ENCODE measurements at regions not wholly inside any gene's neighbourhood (a gene's known extent, or its start where the extent isn't known, plus 50 kb on each side); places are given as distances from the start of the nearest gene placed in this dataset.

DNA sequence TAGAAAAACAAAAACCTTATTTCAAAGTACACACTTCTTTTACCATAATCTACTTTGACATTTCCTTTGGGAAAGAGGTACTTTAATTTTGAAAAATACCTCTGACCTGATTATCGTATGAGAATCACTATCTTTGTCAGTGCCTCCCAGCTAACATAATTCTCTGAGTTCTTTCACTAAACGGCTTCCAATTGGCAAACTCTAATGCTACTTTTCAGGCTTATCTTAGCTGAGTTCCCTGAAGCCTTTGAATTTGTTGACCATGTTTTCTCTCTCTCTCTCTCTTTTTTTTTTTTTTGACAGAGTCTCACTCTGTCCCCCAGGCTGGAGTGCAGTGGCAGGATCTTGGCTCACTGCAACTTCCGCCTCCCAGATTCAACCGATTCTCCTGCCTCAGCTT lies 312.8 kb downstream of the ZPLD1 start:
- no peak for DNase-seq (ENCODE audit: low spot score)

DNA sequence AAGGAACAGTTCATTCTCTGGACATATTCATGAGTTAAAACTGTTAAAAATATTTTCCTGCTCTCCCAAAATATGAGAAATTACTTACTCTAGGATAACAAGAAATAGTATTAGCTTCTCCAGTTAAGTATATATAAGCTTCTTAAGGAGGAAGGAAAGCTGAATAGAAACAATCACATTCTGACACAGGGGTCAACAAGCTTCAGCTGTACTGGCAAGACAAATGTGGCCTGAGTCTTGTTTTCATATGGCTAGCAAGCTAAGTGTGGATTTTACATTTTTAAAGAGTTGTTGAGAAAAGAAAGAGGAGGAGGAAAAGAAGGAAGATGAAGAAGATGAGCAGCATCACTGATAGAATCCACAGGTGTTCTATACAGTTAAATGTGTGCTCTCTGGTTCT lies 313.8 kb downstream of the ZPLD1 start:
- no peak for DNase-seq (ENCODE audit: low spot score)

DNA sequence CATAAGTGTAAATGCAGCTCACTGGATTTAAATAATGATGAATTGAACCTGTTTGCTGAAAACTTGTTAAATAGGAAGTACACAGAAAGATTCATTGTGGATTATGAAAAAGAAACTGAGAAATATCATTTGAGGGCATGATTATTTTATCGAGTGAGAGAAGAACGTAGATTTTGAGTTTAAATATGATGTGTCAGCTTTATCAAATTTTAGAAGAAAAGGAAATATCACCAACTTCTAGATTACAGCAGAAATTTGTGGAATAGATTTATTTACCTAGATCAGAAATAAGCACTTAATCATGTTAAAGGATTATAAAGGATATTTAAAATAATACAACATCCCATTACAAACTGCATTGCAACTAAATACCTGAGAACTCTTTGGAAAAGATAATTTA lies 315.5 kb downstream of the ZPLD1 start:
- no peak for DNase-seq (ENCODE audit: low spot score)

DNA sequence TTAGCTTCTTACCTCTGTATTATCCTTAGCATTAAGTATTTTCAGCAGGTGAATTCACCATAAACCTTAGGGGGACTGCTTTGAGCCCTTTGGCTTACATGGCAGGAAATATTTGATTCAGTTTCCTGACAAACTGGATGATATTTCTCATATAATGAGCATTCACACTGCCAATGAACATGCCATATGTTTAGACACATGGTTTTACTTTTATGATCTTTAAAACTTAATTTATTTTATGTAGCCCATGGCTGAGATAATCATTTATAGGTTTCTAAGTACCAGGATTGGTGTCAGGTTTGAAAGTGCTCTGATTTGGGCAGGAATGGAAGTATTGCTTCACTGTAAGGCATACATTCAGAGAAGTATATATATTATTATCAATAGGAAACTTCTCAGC lies 319.1 kb downstream of the ZPLD1 start:
- no peak for DNase-seq (ENCODE audit: low spot score)

DNA sequence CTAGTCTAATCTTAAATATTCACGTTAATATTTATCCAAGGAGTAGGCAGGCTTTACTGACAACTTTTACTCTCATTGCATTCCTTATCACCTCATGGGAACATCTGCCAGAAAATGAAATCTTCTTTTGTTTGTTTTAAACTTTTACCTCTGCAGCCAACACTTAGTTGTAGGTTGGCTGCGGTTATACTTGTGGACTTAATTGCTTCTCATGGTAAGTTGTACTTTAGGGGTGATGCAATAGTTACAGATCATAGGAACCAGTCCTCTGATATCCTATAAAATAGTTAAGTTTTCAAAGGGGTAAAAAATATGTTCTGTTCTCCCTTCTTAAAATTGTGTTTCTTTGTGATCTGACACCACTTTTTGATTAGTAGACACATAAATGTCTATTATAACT lies 321.9 kb downstream of the ZPLD1 start:
- no peak for DNase-seq (ENCODE audit: low spot score)

DNA sequence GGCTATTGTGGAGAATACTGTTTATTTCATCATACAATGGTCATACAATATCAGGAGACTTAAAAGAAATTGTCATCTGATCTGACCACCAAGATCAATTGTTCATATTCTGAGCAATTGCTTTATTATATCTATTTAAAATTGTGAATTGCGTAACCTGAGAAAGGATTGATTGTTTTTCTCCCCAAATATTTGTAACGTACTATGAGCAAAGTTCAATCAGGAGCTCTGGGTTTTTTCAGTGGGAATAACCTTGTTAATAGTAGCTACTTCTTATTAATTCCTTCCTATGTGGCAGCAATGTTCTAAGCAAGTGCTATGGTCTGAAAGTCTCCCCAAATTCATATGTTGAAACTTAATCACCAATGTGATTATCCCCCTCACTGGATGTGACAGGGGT lies 323.1 kb downstream of the ZPLD1 start:
- no peak for DNase-seq (ENCODE audit: low spot score)

DNA sequence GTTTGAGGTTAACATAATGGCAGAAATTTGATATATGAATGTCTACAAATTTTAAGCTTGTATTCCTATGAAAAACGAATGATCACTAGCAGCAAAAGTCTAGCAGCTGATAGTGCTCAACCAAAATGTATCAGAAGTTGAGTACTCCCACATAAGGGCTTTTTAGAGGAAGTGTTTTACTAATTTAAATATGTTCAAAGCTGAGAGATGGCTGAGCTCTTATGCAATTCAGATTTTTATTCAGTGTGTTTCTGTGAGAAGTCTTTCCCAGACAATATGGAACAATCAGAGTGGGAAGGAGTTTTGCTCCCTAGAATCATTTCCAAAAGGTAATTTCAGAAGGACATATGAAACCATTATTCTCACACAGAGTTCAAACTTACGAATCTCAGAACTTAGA lies 327.0 kb downstream of the ZPLD1 start:
- no peak for DNase-seq (ENCODE audit: low spot score)

DNA sequence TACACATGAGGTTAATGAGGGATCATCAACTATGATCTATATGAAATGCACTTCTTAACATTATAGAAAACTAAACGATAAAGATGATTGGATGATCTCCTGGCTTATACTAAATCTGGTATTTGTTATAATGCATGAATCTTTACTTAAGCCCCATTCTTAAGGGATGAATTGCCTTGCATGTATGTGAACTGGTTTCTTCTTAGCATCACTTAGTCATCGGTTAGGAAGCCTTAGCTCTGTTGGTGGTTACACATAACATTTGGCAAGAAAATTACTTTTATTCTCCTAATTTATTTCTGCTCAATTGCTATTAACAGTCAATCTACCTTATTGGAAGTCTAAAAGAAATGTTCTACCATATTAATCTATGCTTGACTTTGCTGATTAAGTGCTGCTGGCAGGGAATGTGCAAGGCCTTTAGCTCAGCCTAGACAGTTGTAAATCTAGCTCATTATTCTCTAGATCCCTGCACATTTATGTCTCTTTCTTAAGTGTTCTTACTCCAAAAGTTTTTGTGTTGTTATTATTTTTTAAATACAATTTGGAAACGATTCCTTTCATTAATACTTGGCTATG lies 356.0 kb downstream of the ZPLD1 start:
- no peak for DNase-seq (ENCODE audit: low spot score)

DNA sequence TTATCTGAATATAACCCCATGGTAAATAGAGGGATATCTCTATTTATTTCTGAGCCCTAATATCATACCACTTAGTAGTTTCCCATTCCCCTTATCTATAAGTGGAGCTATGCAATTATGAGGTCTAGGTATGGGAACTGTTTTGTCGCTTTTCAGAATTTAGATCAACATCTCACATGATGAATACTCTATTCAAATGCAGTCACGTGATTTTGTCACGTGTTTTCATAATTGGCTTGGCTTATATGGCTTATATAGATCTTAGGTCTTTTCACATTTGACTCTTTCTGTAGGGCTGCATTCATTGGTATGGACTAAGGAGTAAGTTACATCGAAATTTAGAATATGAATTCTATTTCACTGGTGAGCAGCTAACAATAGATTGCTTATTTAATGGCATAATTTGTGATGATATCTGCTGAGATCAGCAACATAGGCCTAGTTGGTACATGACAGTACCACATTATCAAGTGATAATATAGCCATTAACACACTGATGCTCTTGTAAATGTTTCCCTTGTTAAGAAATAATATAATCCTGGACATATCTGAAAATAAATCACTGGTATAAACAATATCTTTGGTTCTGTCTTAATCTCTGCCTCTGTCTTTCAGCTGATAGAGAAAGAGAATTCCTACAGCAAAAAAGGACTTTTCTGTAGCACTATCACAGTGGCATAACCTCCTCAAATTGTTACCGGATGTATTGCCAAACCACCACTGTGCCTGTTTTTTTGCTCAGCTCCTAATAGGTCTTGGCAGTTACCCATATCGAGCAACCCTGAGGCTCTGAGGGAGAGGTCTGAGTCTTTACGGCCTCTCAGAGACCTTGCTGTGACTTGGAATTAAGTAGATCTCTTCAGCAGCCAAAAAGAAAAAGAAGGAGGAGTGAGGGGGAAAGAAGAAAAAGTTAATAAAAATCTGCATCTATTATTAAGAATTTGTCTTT lies 357.1 kb downstream of the ZPLD1 start:
- DNase-seq (ENCODE audit: low spot score), result no peak

DNA sequence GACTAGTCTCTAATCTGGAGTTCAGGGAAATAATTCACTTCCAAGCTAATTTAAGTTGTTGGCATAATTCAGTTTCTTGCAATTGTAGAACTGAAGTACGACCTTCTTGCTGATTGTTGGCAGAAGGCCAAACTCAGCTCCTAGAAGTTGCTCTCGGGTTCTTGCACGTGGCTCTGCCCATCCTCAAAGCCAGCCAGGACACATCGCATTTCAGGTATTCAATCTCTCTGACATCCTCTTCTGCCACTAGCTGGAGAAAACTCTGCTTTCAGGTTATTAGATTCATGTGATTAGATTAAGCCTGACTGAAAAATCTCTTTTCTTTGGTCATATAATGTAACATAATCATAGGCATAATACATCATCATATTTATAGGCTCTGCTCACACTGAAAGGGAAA lies 362.0 kb downstream of the ZPLD1 start:
- no peak for DNase-seq (ENCODE audit: low spot score)

DNA sequence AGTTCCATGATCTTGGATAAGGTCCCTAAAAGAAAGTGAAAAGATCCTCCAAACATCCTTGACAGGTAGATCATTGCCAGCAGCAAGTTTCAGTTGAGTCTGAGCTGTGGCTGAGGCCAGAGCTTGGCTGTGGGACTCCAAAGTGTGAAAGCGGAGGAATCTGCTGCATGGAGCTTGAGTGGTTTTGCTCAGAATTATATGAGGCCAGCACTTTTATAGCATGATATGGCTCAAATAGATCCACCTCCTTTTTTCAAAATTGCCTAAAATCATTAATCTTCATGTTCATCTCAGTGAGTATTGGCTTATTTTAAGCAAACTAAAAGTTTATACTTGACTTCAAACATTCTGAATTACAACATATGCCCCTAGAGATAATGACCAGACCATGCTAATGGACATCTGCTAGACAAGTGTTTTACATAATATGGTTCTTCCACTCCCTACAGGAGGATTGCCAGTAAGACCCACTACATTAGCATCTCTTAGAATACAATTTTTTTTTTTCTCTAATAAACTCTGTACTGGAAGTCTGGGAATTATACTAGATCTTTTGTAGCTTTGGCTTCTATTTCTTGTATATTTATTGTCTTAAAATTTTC lies 368.1 kb downstream of the ZPLD1 start:
- no peak for DNase-seq (ENCODE audit: low spot score)

DNA sequence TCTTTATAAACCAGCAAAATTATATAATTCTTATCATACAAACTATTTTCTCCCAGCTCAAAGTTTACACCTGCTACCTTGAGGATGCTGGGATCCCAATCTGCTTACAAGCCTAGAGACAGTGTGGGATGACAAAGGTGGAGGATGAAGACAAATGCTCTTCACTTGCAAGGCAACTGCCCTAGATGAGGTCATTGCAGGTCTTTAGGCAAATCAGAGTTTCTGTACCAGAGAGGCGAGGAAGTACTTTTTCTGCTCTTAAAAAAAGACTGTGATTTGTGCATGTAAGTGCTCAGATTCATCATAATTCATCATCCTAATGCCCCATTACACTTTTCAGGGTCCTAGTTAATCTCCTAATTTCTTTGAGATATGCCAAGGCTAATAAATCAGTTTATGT lies 376.1 kb downstream of the ZPLD1 start:
- no peak for DNase-seq (ENCODE audit: low spot score)

DNA sequence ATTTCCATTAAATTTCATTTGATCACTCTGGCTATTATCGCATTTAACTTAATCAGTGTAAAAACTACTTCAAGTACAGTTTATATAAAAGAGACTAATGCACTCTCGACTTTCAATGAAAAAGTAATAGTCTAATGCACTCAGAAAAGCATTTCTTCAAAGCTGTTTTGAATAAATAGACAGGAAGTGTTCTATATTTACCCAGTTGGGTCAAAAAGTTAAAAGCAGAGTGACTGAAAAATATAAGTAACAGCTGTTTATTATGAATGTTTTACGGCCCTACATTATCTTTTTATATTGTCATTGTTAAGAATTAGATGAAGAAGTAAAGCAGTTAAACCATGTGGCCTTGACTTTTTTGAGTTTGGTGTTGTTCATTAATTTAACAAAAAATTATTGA lies 391.8 kb downstream of the ZPLD1 start:
- DNase-seq (ENCODE audit: low spot score), result no peak

DNA sequence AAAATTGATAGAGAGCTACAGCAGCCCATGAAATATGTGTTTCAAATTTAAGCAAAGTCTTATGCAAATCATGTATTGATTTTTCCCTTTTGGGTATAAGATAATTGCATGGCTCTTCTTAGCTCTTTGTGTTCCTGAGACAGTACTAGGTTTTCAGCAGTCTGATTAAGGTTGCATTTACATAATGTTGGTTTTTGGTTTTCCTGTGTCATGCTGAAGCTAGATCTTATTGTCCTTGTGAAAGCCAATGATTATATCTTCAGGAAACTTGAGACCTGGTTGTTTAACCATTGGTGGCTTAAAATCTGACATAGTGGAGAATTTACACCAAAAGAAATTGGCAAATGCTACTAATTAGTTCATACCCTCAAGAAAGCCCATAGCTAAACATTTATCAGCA lies 392.6 kb downstream of the ZPLD1 start:
- DNase-seq (ENCODE audit: low spot score), result no peak

DNA sequence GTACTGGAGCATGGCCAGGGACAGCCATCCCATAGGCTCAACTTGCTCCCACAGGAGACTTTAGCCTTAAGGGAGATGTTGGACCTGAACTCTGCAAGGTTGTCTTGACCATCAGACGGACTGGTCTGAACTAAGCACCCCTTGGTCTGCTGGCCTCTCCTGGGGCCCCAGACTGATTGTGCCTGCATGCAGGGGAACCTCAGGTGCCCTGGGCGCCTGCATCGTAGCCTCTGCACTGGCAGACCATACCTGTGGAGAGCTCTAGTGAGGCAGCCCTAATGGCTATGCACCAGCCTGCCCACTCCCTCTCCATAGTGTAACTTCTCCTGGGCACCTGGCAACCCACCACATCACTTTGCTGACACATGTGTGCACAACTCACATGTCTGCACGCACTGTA lies 395.6 kb downstream of the ZPLD1 start:
- no peak for DNase-seq (ENCODE audit: low spot score)

DNA sequence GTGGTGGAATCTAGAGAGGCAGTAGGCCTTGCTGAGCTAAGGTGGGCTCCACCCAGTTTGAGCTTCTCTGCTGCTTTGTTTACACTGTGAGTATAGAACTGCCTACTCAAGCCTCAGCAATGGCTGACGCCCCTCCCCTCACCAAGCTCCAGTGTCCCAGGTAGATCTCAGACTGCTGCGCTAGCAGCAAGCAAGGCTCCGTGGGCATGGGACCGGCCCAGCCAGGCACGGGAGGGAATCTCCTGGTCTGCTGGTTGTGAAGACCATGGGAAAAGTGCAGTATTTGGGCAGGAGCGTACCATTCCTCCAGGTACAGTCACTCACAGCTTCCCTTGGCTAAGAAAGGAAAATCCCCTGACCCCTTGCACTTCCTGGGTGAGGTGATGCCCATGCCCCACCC lies 407.1 kb downstream of the ZPLD1 start:
- no peak for DNase-seq (ENCODE audit: low spot score)

DNA sequence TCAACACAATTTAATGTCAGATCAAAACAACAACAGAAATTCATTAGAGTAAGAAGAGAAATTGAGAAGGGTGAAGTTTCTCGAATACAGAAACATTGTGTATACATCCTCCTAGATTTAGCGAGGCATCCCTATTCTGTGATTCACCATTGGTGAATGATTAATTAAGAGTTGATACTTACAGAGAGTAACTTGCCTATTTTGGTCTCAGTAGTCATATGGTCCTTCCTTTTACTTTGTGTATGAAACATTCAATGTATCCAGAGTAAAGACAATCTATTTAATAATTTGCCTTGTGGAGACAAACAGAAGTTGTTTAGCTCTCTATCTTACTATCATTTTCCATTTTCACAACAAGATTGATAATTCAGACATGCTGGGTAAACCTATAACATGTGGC lies 432.0 kb downstream of the ZPLD1 start:
- no peak for DNase-seq (ENCODE audit: low spot score)

DNA sequence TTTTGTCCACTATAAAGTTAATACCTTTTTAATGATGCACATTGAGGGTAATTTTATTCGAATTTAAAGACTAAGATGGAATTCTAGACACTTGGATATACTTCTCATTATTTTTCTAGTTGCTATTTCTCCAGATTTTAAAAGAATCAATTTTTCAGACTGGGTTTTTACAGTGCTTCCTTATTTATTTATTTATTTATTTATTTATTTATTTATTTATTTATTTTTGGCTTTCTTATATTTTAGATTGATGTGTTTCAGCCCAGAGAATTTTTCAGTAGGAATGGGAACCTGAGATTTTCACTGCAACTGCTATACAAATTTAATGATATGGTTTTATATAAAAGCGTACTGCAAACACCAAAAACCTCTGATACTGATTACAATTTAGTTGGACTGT lies 448.7 kb downstream of the ZPLD1 start:
- no peak for DNase-seq (ENCODE audit: low spot score)

DNA sequence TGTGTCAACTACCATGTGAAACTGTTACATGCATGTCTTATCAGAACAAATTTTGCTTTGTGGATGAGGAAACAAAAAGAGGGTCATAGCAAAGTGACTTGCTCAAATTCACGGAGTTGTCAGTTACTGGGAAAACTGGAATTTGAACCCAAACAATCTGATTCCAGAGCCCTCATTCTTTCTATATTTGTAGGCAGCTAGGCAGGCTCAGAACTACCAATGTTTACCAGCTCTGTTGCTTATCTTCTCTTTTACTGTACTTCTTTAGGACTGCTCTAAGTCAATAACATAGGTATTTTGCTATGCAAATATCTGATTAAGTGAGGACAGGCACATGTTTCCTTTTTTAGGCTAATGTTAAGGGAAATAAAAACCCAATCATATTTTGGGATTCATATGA lies 450.5 kb downstream of the ZPLD1 start:
- no peak for DNase-seq (ENCODE audit: low spot score)

DNA sequence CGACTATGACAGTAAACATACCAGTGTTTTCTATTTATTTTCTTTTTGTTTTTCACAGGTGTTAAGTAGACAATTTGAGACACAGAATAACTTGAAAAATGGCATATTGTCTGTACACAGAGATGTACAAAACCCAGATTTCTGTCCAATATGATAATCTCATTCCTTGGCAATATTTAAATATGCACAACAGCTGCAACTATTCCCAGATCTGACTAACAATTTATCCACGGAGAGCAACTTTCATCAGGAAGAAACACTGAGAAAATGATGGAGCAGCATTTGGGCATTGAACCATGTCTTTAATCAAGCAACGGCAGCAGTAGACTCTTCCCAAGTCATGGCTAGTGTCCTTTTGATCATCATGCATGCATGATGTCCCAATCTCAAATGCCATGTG lies 452.6 kb downstream of the ZPLD1 start:
- DNase-seq (ENCODE audit: low spot score), result no peak

DNA sequence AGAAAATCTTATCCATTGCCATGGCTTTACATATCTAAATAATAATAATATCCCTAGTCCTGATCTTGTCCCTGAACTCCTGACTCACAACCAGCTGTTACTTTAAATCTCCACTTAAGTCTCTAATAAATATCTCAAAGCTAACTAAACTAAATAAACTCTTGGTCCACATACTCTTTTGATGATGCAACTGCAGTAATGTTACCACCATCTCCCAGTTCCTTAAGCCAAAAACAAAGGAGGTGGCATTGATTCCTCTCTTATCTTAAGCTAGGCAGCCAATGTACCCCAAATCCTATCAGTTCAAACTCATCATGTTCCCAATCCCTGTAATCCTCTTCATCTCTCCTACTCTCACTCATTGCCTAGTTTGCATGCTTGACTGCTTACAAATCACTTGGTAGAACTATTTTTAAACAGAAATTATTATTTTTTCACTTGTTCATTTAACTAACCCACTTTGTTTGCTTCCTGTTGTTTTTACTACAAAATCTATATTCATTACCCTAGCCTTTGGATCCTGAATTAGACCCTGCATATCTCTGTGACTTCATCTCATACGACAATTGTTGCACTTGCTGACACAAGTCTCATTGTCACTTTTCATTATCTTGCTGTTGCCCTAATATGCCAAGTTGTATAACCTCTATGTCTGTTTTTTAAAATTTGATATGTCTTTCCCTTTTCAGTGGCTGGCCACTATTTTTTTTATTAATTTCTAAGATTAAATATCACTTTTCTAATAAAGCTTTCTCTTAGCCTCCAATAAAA lies 462.2 kb downstream of the ZPLD1 start:
- no peak for DNase-seq (ENCODE audit: low spot score)

DNA sequence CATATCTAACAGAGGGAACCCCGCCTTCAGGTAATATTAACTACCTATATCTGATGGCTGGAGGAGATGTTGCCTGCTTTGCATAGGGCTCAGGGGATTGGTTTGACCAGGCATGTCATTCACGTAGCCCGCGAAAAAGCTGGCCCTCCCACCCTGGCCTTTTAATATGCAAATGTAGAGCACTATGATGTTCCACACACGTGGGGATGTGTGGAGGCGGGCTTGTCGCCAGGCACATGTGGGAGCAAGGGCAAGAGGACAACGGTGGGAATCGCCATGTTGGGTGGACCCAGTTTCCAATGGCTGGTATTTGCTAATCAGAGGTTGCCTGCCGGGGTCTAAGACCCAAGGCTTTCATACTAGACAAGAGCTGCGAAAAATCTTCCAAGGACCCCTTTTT lies 469.8 kb downstream of the ZPLD1 start:
- DNase-seq (ENCODE audit: low spot score), result no peak

DNA sequence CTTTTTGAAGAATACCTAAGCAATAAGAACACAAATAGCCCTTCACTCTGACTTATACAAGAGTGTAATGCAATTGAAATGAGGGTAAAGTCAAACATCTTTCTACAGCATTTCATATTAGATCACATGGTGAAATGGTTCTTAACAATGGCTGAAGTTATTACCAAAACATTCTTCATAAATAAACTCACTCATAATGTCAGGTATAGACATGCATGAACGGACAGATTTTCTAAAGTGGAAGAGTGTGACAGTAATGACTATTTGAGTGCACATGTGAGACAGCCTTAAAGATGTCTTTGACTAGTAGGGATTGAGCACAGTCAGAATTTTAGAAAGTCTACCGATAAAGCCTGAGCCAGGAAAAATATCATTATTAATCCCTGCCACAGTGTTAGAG lies 471.0 kb downstream of the ZPLD1 start:
- DNase-seq (ENCODE audit: low spot score), result no peak

Measured in pons (tissue), 1 donor.